H1 (cell line): ENCODE measurements at regions not wholly inside any gene's neighbourhood (a gene's known extent, or its start where the extent isn't known, plus 50 kb on each side); places are given as distances from the start of the nearest gene placed in this dataset.

Source experiments
- CTCF ChIA-PET: fragments of 300-600 bp; sonication (Branson Sonifier 250); formaldehyde crosslinking; loops from one replicate; lab custom pipeline; 2021; ENCODE audit not compliant: partially characterized antibody; lab: Charles Lee
- POLR2A ChIA-PET: fragments of 300-600 bp; sonication (Branson Sonifier 250); formaldehyde crosslinking; loops from one replicate; lab custom pipeline; 2021; ENCODE audit warnings: inconsistent platforms; ENCODE audit not compliant: partially characterized antibody; lab: Charles Lee
- DNase-seq, 2 experiments: peaks; one replicate each; pipeline versions ENCODE4 v3.0.0 to v3.0.0-alpha.2; 2010 to 2022; ENCODE audit warnings: low spot score in 2 of 2, low read depth in 1 of 2, mixed read lengths in 1 of 2
- FAIRE-seq: peaks from 2 replicates; lab custom pipeline; 2011; peaks lifted over from hg19 to GRCh38; lab: Jason Lieb, UNC
- H2AFZ ChIP-seq: 2 replicates; pipeline ENCODE4 v1.8.1; 2012; ENCODE audit warnings: low read length, inconsistent platforms
- H2AK5ac ChIP-seq: 2 replicates; pipeline ENCODE4 v1.6.1; 2013; ENCODE audit warnings: low read depth, low read length
- H2BK120ac ChIP-seq: replicated peaks from 2 replicates; pipeline ENCODE3; 2013; ENCODE audit warnings: low read depth, low read length, inconsistent platforms
- H2BK12ac ChIP-seq: 2 replicates; pipeline ENCODE4 v1.6.1; 2013; ENCODE audit warnings: low read depth, low read length
- H2BK15ac ChIP-seq: 2 replicates; pipeline ENCODE4 v1.6.1; 2013; ENCODE audit warnings: low read length
- H2BK20ac ChIP-seq: 2 replicates; pipeline ENCODE4 v1.6.1; 2013; ENCODE audit warnings: low read length
- H2BK5ac ChIP-seq: 2 replicates; pipeline ENCODE4 v1.6.1; 2013; ENCODE audit warnings: low read depth, low read length
- H3K14ac ChIP-seq: 2 replicates; pipeline ENCODE4 v1.6.1; 2013; ENCODE audit warnings: inconsistent platforms; ENCODE audit not compliant: insufficient read length
- H3K18ac ChIP-seq: 2 replicates; pipeline ENCODE4 v1.6.1; 2013; ENCODE audit warnings: low read length; ENCODE audit errors: extremely low read depth
- H3K23ac ChIP-seq: 2 replicates; pipeline ENCODE4 v1.6.1; 2013; ENCODE audit warnings: inconsistent platforms; ENCODE audit not compliant: insufficient read length
- H3K23me2 ChIP-seq: 2 replicates; pipeline ENCODE4 v1.6.1; 2013; ENCODE audit warnings: low read depth, low read length
- H3K27ac ChIP-seq: 2 replicates; pipeline ENCODE4 v1.6.1; 2011; ENCODE audit warnings: low read depth, low read length, inconsistent platforms
- H3K27me3 ChIP-seq, 4 experiments: replicated peaks in 1 of 4; 1 replicate in 1 of 4; 2 replicates in 3 of 4; pipeline versions ENCODE4 v1.6.1 to v1.8.1; 2011 to 2013; ENCODE audit warnings: low read length in 3 of 4, mild to moderate bottlenecking in 3 of 4, inconsistent platforms in 2 of 4, mixed read lengths in 2 of 4, moderate library complexity in 1 of 4; ENCODE audit not compliant: control insufficient read depth in 3 of 4, insufficient read depth in 3 of 4; ENCODE audit errors: extremely low read depth in 1 of 4
- H3K36me3 ChIP-seq, 4 experiments: 2 replicates each; pipeline versions ENCODE4 v1.6.1 to v1.8.1; 2011 to 2013; ENCODE audit warnings: mild to moderate bottlenecking in 4 of 4, low read length in 3 of 4, moderate library complexity in 2 of 4, control low read depth in 1 of 4, inconsistent platforms in 1 of 4; ENCODE audit not compliant: insufficient read depth in 4 of 4, control insufficient read depth in 2 of 4
- H3K4ac ChIP-seq: replicated peaks from 2 replicates; pipeline ENCODE3; 2013; ENCODE audit warnings: low read length, low read depth, mixed read lengths, inconsistent platforms; ENCODE audit not compliant: insufficient read length
- H3K4me1 ChIP-seq, 4 experiments: replicated peaks in 1 of 4; 1 replicate in 1 of 4; 2 replicates in 3 of 4; pipeline versions ENCODE4 v1.6.1 to v1.8.1; 2011 to 2013; ENCODE audit warnings: low read length in 3 of 4, inconsistent platforms in 2 of 4, mixed read lengths in 1 of 4; ENCODE audit not compliant: insufficient read depth in 4 of 4, control insufficient read depth in 3 of 4
- H3K4me2 ChIP-seq, 2 experiments: 2 replicates each; pipeline versions ENCODE4 v1.6.1 to v1.8.1; 2011 to 2013; ENCODE audit warnings: low read depth in 2 of 2, low read length in 2 of 2, control low read depth in 1 of 2, inconsistent platforms in 1 of 2, mild to moderate bottlenecking in 1 of 2; ENCODE audit not compliant: insufficient read depth in 1 of 2
- H3K4me3 ChIP-seq, 4 experiments: fragments of 200-600, 300-600 bp in 1 of 4; sonication (generic), shearing (Covaris generic), sonication (Bioruptor Twin) in 1 of 4; 2 replicates each; pipeline versions ENCODE4 v1.5.1 to v1.8.1; 2011 to 2016; ENCODE audit warnings: low read length in 4 of 4, low read depth in 3 of 4, control low read depth in 2 of 4, inconsistent platforms in 2 of 4, mild to moderate bottlenecking in 2 of 4, mixed read lengths in 1 of 4, moderate library complexity in 1 of 4; ENCODE audit not compliant: insufficient read depth in 2 of 4; ENCODE audit errors: extremely low read depth in 1 of 4
- H3K56ac ChIP-seq: replicated peaks from 2 replicates; pipeline ENCODE3; 2013; ENCODE audit warnings: low read depth, mild to moderate bottlenecking, mixed read lengths, low read length, inconsistent platforms; ENCODE audit not compliant: insufficient read length
- H3K79me1 ChIP-seq: 2 replicates; pipeline ENCODE4 v1.6.1; 2013; ENCODE audit warnings: low read depth, low read length, control low read depth
- H3K79me2 ChIP-seq, 2 experiments: 2 replicates each; pipeline versions ENCODE4 v1.6.1 to v1.8.1; 2012 to 2013; ENCODE audit warnings: low read length in 2 of 2, mild to moderate bottlenecking in 2 of 2, inconsistent platforms in 1 of 2; ENCODE audit not compliant: insufficient read depth in 2 of 2, control insufficient read depth in 1 of 2
- H3K9ac ChIP-seq, 4 experiments: replicated peaks in 1 of 4; 1 replicate in 1 of 4; 2 replicates in 3 of 4; pipeline versions ENCODE4 v1.6.1 to v1.8.1; 2011 to 2013; ENCODE audit warnings: low read depth in 3 of 4, low read length in 3 of 4, control low read depth in 2 of 4, mild to moderate bottlenecking in 2 of 4, moderate library complexity in 2 of 4, inconsistent platforms in 1 of 4; ENCODE audit errors: extremely low read depth in 1 of 4
- H3K9me3 ChIP-seq, 2 experiments: 2 replicates each; pipeline versions ENCODE4 v1.6.1 to v1.8.1; 2012 to 2013; ENCODE audit warnings: mild to moderate bottlenecking in 2 of 2, moderate library complexity in 2 of 2, control low read depth in 1 of 2, inconsistent platforms in 1 of 2, low read depth in 1 of 2, low read length in 1 of 2, mixed read lengths in 1 of 2; ENCODE audit not compliant: insufficient read depth in 2 of 2
- H4K20me1 ChIP-seq, 2 experiments: replicated peaks in 1 of 2; 2 replicates each; pipeline versions ENCODE3 to v1.8.1; 2011 to 2013; ENCODE audit warnings: inconsistent platforms in 2 of 2, low read length in 2 of 2, mild to moderate bottlenecking in 1 of 2; ENCODE audit not compliant: insufficient read depth in 2 of 2, control insufficient read depth in 1 of 2
- H4K5ac ChIP-seq: 2 replicates; pipeline ENCODE4 v1.6.1; 2013; ENCODE audit warnings: low read length, low read depth, mixed read lengths, inconsistent platforms; ENCODE audit not compliant: insufficient read length
- H4K8ac ChIP-seq: 2 replicates; pipeline ENCODE4 v1.8.0; 2013; ENCODE audit warnings: mild to moderate bottlenecking, moderate library complexity, low read length, inconsistent platforms; ENCODE audit not compliant: insufficient read depth; ENCODE audit errors: extremely low read depth
- H4K91ac ChIP-seq: replicated peaks from 2 replicates; pipeline ENCODE3; 2013; ENCODE audit warnings: low read length, mixed read lengths, inconsistent platforms; ENCODE audit not compliant: insufficient read length
- GTF2F1 ChIP-seq: IDR thresholded peaks from 2 replicates; pipeline ENCODE4 v1.6.1; 2012; ENCODE audit warnings: low read depth, low read length, improper control_type of control experiment, borderline replicate concordance
- WGBS, 2 experiments: shearing (Covaris generic) in 1 of 2; methylation state at CpG; one replicate each; pipeline versions ENCODE4 v1.1.6 to v1.1.7; 2013 to 2015; ENCODE audit warnings: low lambda C conversion rate in 2 of 2, mixed read lengths in 2 of 2, inconsistent platforms in 1 of 2, low coverage in 1 of 2, missing lambda C conversion rate in 1 of 2; ENCODE audit not compliant: insufficient replicate concordance in 2 of 2, insufficient coverage in 1 of 2, insufficient read length in 1 of 2; ENCODE audit errors: extremely low coverage in 1 of 2, missing lambda C conversion rate in 1 of 2; 5-methylcytosine and 5-hydroxymethylcytosine counted together
- TF ChIP-seq, protein P1 (sequence below), 3 experiments: IDR thresholded peaks; 1 replicate in 2 of 3; 2 replicates in 1 of 3; pipeline versions ENCODE4 v1.5.1 to v1.6.1; 2011; ENCODE audit warnings: low read length in 3 of 3, mild to moderate bottlenecking in 3 of 3, inconsistent platforms in 2 of 3, low read depth in 1 of 3, moderate library complexity in 1 of 3; ENCODE audit not compliant: insufficient read depth in 1 of 3; ENCODE audit errors: control extremely low read depth in 1 of 3

DNA sequence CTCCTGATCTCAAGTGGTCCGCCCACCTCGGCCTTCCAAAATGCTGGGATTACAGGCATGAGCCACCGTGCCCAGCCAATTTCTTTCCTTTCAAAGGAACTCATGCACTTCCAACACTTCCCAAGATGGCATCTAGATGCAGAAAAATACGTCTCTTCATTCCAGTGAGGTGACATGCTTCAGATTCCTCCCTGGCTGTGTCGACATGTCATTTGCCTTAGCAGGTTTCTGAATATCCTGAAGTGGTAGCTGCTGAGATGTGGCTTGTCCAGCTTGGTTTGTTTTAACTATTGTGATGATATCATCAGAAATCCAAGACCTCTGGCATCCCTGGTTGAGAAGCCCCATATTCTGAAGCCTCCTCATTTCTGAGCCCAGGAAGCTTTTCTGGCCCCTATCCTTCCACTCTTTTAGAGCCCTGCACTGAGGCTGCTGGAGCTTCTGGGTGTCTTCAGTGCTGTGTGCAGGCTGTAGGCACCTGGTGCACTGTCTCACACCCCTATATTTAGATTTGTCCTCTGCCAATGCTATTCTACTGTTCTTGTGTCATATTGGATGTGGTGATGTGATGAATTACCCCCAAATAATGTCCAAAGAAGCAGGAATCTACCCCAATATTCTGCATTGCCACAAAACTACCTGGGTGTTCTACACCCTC is 73.3 kb upstream of the E2F3 start:
- Histone ChIP-seq H3K4me1 (peaks cover 0 to 4% (median 1%) of the 10 kb centered on the region in 4 experiments; a peak in 4 of 7 replicates), H2BK15ac (no peak overlapping the region), H3K79me1 (no peaks in the 10 kb centered on the region), H3K9me3 (no peaks in the 10 kb centered on the region), H2AFZ (no peak overlapping the region), H3K4ac (no peak overlapping the region), H3K23ac (no peak overlapping the region), H3K36me3 (no peaks in the 10 kb centered on the region), H2BK12ac (no peak overlapping the region), H2AK5ac (no peak overlapping the region), H3K56ac (no peak overlapping the region), H2BK20ac (no peak overlapping the region), H3K79me2 (no peaks in the 10 kb centered on the region), H4K5ac (no peak overlapping the region), H3K4me2 (no peak overlapping the region), H4K8ac (no peak overlapping the region), H3K14ac (no peak overlapping the region), H3K23me2 (no peaks in the 10 kb centered on the region), H3K18ac (no peak overlapping the region), H3K27me3 (no peaks in the 10 kb centered on the region), H4K20me1 (no peaks in the 10 kb centered on the region), H2BK5ac (no peak overlapping the region), H2BK120ac (no peak overlapping the region), H3K4me3 (no peak overlapping the region), H3K9ac (no peak overlapping the region), H3K27ac (no peak overlapping the region), H4K91ac (no peak overlapping the region)
- ChIA-PET CTCF (interaction anchor here (0.6 to 2.0 kb wide), 4 partner anchors 12 to 199 kb away, joined by 3 to 8 read pairs (median 3); no protein-coding TSS in a partner anchor), POLR2A (no interaction called here)
- FAIRE-seq (no peak), DNase-seq (no peak)
- WGBS, 2 experiments = 88% methylated on average over 5 of the region's 5 CpGs; no CpG with 5 or more reads in 1 of the 2 experiments
- no peak for TF ChIP-seq GTF2F1
- TF ChIP-seq, protein P1, sequence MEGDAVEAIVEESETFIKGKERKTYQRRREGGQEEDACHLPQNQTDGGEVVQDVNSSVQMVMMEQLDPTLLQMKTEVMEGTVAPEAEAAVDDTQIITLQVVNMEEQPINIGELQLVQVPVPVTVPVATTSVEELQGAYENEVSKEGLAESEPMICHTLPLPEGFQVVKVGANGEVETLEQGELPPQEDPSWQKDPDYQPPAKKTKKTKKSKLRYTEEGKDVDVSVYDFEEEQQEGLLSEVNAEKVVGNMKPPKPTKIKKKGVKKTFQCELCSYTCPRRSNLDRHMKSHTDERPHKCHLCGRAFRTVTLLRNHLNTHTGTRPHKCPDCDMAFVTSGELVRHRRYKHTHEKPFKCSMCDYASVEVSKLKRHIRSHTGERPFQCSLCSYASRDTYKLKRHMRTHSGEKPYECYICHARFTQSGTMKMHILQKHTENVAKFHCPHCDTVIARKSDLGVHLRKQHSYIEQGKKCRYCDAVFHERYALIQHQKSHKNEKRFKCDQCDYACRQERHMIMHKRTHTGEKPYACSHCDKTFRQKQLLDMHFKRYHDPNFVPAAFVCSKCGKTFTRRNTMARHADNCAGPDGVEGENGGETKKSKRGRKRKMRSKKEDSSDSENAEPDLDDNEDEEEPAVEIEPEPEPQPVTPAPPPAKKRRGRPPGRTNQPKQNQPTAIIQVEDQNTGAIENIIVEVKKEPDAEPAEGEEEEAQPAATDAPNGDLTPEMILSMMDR (IDR thresholded peaks at IDR 0.05; ENCODE audit: control extremely low read depth in 1 of 3, insufficient read depth in 1 of 3, low read depth in 1 of 3, low read length in 3 of 3) = no peak
